Suprapubic skin (tissue), 4 donors: ENCODE measurements at regions not wholly inside any gene's neighbourhood (a gene's known extent, or its start where the extent isn't known, plus 50 kb on each side); places are given as distances from the start of the nearest gene placed in this dataset.
"Not testable (repeated sequence)": the region's sequence is repeated elsewhere in the genome, so short reads cannot be mapped to it uniquely, and the experiment has no call there.

Experiments
- EP300 ChIP-seq: sonication (generic); formaldehyde crosslinking; IDR thresholded peaks from one replicate; pipeline ENCODE4 v1.6.1; 2017; ENCODE audit warnings: antibody characterized with exemption
- POLR2AphosphoS5 ChIP-seq, 3 donors: sonication (generic); formaldehyde crosslinking; IDR thresholded peaks; one replicate each; pipeline ENCODE4 v1.6.1; 2017; ENCODE audit warnings: antibody characterized with exemption in 3 of 3

DNA sequence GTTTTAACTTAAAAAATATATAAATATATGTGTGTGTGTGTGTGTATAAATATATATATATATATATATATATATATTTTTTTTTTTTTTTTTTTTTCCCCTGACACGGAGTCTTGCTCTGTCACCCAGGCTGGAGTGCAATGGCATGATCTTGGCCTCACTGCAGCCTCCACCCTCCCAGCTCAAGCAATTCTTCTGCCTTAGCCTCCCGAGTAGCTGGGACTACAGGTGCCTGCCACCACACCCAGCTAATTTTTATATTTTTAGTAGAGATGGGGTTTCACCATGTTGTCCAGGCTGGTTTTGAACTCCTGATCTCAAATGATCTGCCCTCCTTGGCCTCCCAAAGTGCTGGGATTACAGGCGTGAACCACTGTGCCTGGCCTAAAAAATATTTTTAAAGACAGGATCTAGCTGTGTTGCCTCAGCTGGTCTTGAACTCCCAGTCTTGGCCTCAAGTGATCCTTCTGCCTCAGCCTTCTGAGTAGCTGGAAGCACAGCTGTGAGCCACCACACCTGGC, 243.9 kb downstream of the GOLGA6L6 start:
- not testable (repeated sequence) for TF ChIP-seq EP300; POLR2AphosphoS5 (IDR thresholded peaks at IDR 0.05)
